ENCODE measurements at regions not wholly inside any gene's neighbourhood (a gene's known extent, or its start where the extent isn't known, plus 50 kb on each side); places are given as distances from the start of the nearest gene placed in this dataset.

DNA sequence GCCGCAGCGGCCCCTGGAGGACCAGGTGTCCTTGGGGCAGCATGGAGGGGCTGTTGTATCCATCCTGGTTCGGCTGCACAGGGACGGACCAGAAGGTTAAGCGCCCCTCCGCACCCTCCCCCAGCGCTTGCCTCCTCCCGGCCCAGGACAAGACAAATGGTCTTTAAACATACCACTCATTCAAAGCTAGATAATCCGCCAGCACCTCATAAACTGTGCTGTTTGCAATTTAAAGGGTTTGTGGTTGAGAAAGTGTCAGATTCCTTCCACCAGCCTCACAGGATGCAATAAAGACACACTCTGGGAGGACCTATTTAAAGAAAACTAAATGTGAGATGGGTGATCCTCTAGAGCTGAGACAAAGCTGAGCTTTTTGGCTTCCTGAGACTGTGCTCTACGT, 426.2 kb upstream of the EEF2KMT start:
- H3K27ac Mint-ChIP-seq (ENCODE audit: unreplicated experiment), result no peak overlapping the region
- peaks cover 42% of the 10 kb centered on the region for H3K9me3 Mint-ChIP-seq (ENCODE audit: low read depth)
- TF ChIP-seq, protein P1, sequence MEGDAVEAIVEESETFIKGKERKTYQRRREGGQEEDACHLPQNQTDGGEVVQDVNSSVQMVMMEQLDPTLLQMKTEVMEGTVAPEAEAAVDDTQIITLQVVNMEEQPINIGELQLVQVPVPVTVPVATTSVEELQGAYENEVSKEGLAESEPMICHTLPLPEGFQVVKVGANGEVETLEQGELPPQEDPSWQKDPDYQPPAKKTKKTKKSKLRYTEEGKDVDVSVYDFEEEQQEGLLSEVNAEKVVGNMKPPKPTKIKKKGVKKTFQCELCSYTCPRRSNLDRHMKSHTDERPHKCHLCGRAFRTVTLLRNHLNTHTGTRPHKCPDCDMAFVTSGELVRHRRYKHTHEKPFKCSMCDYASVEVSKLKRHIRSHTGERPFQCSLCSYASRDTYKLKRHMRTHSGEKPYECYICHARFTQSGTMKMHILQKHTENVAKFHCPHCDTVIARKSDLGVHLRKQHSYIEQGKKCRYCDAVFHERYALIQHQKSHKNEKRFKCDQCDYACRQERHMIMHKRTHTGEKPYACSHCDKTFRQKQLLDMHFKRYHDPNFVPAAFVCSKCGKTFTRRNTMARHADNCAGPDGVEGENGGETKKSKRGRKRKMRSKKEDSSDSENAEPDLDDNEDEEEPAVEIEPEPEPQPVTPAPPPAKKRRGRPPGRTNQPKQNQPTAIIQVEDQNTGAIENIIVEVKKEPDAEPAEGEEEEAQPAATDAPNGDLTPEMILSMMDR (IDR thresholded peaks at IDR 0.05), result no peak
- H3K4me1 Mint-ChIP-seq (ENCODE audit: low read depth), result no peaks in the 10 kb centered on the region
- H3K27me3 Mint-ChIP-seq (ENCODE audit: low read depth), result no peaks in the 10 kb centered on the region
- no peaks in the 10 kb centered on the region for H3K36me3 Mint-ChIP-seq (ENCODE audit: low read depth)
- H3K4me3 Mint-ChIP-seq (ENCODE audit: unreplicated experiment), result no peak overlapping the region
- DNase-seq (ENCODE audit: low spot score), result no peak

GRCh38 chr16:5516115-5516514, 418.5 kb upstream of the EEF2KMT start:
- Mint-ChIP-seq H3K36me3 (ENCODE audit: low read depth) (no peaks in the 10 kb centered on the region), H3K27ac (ENCODE audit: unreplicated experiment) (no peak overlapping the region), H3K4me1 (ENCODE audit: low read depth) (no peaks in the 10 kb centered on the region), H3K4me3 (ENCODE audit: unreplicated experiment) (no peak overlapping the region), H3K9me3 (ENCODE audit: low read depth) (peaks cover 42% of the 10 kb centered on the region), H3K27me3 (ENCODE audit: low read depth) (no peaks in the 10 kb centered on the region)
- no peak for DNase-seq (ENCODE audit: low spot score)
- TF ChIP-seq, protein P1 (IDR thresholded peaks at IDR 0.05), result no peak

DNA sequence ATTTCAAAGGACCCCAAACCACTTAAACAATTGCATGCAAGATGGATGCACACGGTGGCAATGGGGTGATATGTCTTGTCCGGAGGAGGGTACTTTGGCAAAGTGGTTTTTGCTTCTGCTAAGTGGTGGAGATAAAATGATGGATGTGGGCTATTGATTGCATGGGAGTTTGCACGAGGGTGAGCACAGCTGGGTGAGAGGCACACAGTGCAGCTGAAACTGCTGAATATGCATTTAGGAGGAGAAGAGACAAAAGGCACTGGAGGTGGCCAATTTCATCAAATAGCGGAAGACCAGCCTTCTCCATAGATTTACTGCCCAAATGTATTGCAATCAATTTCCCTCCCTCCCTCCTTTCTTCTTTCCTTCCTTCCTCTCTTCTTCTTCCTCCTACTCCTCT, 414.4 kb upstream of the EEF2KMT start:
- TF ChIP-seq, protein P1 (IDR thresholded peaks at IDR 0.05), result no peak
- H3K4me1 Mint-ChIP-seq (ENCODE audit: low read depth), result no peaks in the 10 kb centered on the region
- H3K4me3 Mint-ChIP-seq (ENCODE audit: unreplicated experiment), result no peak overlapping the region
- H3K36me3 Mint-ChIP-seq (ENCODE audit: low read depth), result no peaks in the 10 kb centered on the region
- H3K27ac Mint-ChIP-seq (ENCODE audit: unreplicated experiment), result no peak overlapping the region
- H3K9me3 Mint-ChIP-seq (ENCODE audit: low read depth), result peaks cover 38% of the 10 kb centered on the region
- no peaks in the 10 kb centered on the region for H3K27me3 Mint-ChIP-seq (ENCODE audit: low read depth)
- no peak for DNase-seq (ENCODE audit: low spot score)

DNA sequence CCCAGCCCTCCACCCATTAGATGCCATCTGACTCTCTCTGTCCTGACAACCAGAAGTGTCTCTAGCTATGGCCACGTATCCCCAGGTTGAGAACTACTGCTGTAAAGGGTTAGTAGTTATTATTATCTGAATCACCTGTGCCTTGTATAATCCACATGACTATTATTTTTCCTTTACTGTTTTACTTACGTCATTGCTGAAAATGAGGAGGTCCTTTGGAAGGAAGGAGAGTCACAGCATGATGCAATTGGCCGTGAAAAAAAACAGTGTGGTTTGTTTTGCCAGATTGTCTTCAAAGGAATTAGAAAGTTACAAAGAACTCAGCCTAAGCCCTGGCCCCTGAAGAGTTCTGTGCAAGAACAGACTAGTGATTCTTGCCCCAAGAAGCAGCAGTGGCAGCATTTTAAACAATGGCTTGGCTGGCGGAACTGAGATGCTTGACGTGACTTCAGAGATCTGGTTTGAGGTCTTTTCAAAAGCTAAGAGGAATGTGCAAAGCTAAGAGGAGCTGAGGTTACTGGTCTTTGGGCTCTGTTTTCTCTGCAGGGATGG, 413.3 kb upstream of the EEF2KMT start:
- TF ChIP-seq, protein P1 (IDR thresholded peaks at IDR 0.05), result no peak
- no peaks in the 10 kb centered on the region for H3K27me3 Mint-ChIP-seq (ENCODE audit: low read depth)
- H3K27ac Mint-ChIP-seq (ENCODE audit: unreplicated experiment), result no peak overlapping the region
- H3K4me3 Mint-ChIP-seq (ENCODE audit: unreplicated experiment), result no peak overlapping the region
- H3K36me3 Mint-ChIP-seq (ENCODE audit: low read depth), result no peaks in the 10 kb centered on the region
- no peak for DNase-seq (ENCODE audit: low spot score)
- H3K4me1 Mint-ChIP-seq (ENCODE audit: low read depth), result no peaks in the 10 kb centered on the region
- peaks cover 29% of the 10 kb centered on the region for H3K9me3 Mint-ChIP-seq (ENCODE audit: low read depth)

DNA sequence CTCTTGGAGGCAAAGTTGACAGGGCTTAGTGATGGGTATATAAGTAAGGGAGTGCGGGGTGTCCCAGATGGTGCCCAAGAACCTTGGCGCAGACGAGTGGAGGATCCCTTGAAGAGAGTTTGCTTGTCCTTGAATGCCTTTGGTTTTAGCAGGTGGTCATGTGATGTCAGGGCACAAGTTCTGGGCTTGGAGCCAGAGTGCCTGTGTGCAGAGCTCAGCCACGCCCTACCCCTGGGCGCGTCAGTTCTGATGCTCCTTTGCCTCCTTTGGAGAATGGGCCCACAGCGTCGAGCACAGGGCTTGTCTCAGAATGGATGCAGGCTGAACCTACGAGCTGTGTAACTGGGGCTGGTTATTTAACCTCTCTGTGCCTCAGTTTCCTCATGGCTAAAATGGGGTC, 412.2 kb upstream of the EEF2KMT start:
- no peaks in the 10 kb centered on the region for H3K27me3 Mint-ChIP-seq (ENCODE audit: low read depth)
- H3K4me1 Mint-ChIP-seq (ENCODE audit: low read depth), result no peaks in the 10 kb centered on the region
- H3K36me3 Mint-ChIP-seq (ENCODE audit: low read depth), result no peaks in the 10 kb centered on the region
- TF ChIP-seq, protein P1 (IDR thresholded peaks at IDR 0.05), result no peak
- peaks cover 28% of the 10 kb centered on the region for H3K9me3 Mint-ChIP-seq (ENCODE audit: low read depth)
- H3K4me3 Mint-ChIP-seq (ENCODE audit: unreplicated experiment), result no peak overlapping the region
- H3K27ac Mint-ChIP-seq (ENCODE audit: unreplicated experiment), result no peak overlapping the region
- no peak for DNase-seq (ENCODE audit: low spot score)

Data from chondrocyte (in vitro differentiated cells).